Heart left ventricle (tissue), 16 donors: ENCODE measurements at regions not wholly inside any gene's neighbourhood (a gene's known extent, or its start where the extent isn't known, plus 50 kb on each side); places are given as distances from the start of the nearest gene placed in this dataset.

Experiments used
- ATAC-seq, 4 donors: fragments of 200-7000 bp; cut with Tn5 transposase; one replicate each; pipeline ENCODE4 v1.9.1; 2020 to 2022; ENCODE audit warnings: moderate library complexity in 4 of 4, mild to moderate bottlenecking in 3 of 4, moderate number of reproducible peaks in 1 of 4
- DNase-seq, 5 donors: peaks; one replicate each; pipeline ENCODE4 v3.0.0-alpha.2; 2020
- H3K27ac ChIP-seq, 12 donors: fragments of 200-600 bp; sonication (generic) in 4 of 12; one replicate each; pipeline versions ENCODE4 v1.5.0 to v1.8.0; 2016 to 2022; ENCODE audit warnings: mild to moderate bottlenecking in 2 of 12
- H3K27me3 ChIP-seq, 9 donors: fragments of 200-600 bp; sonication (generic) in 2 of 9; one replicate each; pipeline versions ENCODE4 v1.5.1 to v1.8.0; 2016 to 2022; ENCODE audit warnings: mild to moderate bottlenecking in 3 of 9
- H3K36me3 ChIP-seq, 9 donors: fragments of 200-600 bp; sonication (generic) in 2 of 9; one replicate each; pipeline versions ENCODE4 v1.5.0 to v1.8.0; 2018 to 2022; ENCODE audit warnings: mild to moderate bottlenecking in 2 of 9
- H3K4me1 ChIP-seq, 12 donors: fragments of 200-600 bp; sonication (generic) in 4 of 12; one replicate each; pipeline versions ENCODE4 v1.5.0 to v1.8.0; 2016 to 2022; ENCODE audit warnings: mild to moderate bottlenecking in 3 of 12
- H3K4me3 ChIP-seq, 12 donors: fragments of 200-600 bp; sonication (generic) in 4 of 12; one replicate each; pipeline versions ENCODE4 v1.5.0 to v1.8.0; 2017 to 2022; ENCODE audit warnings: mild to moderate bottlenecking in 9 of 12, moderate library complexity in 4 of 12
- H3K9me3 ChIP-seq, 12 donors: fragments of 200-600 bp; sonication (generic) in 4 of 12; one replicate each; pipeline versions ENCODE4 v1.5.0 to v1.8.0; 2016 to 2022; ENCODE audit warnings: mild to moderate bottlenecking in 1 of 12
- CTCF ChIP-seq, 12 donors: fragments of 200-600 bp; sonication (generic) in 4 of 12; IDR thresholded peaks; one replicate each; pipeline versions ENCODE4 v1.5.0 to v1.8.0; 2018 to 2022; ENCODE audit warnings: antibody characterized with exemption in 12 of 12, mild to moderate bottlenecking in 5 of 12
- POLR2A ChIP-seq, 2 donors: fragments of 450-650 bp; IDR thresholded peaks; one replicate each; pipeline ENCODE4 v1.6.1; 2017; ENCODE audit warnings: antibody characterized with exemption in 2 of 2, mild to moderate bottlenecking in 2 of 2, moderate library complexity in 2 of 2
- WGBS, 4 donors: extraction: QIAGEN DNeasy Blood & Tissue Kit in 2 of 4; methylation state at CpG; one replicate each; pipeline versions ENCODE4 v1.1.5 to v1.1.7; 2013 to 2018; 5-methylcytosine and 5-hydroxymethylcytosine counted together
- intact Hi-C, 10 donors: fragments of 100-400 bp; cut with DNase I; formaldehyde crosslinking; loops; one replicate each; pipeline versions ENCODE4 v1.11.1 to v1.14.2; 2022
- donor health status: ischemic (EF 13 %, LVEDD 7.1; RV severe dilation, severe dysfunction).
- donor health status: healthy with polysubstance abuse.
- donor health status: DM: no; HTN: yes; CAD: no.
- donor health status: DM: no; HTN: no; CAD: no.
- donor health status: ischemic (EF 25% LVEDD 6.9; RV normal size, moderate dysfunction).
- donor health status: ischemic (EF 25% LVEDD 5.7; RV mildly dilated, moderate dysfunction).
- donor health status: healthy.
- donor health status: DM: yes; HTN: yes; CAD: no.
- donor health status: ischemic (EF 35%, LVEDD 5.7; RV mildly dilated, moderate dysfunction).
- donor health status: nonischemic (EF 11% LVEDD 7.7; RV severe dilation, severe dysfunction).
- donor health status: DM: yes; HTN: yes; CAD: no.
- donor health status: PGD.
- donor health status: ischemic (EF 29% LVEDD 5.4; RV normal size, mild dysfunction).
- donor health status: nonischemic (EF 23%, LVEDD 6.1; RV moderate dilation, normal function).

GRCh38 chr9:19598722-19599121 is 189.9 kb downstream of the ACER2 start:
- intact Hi-C loops: no loop called here
- Histone ChIP-seq H3K27me3 (no peaks in the 10 kb centered on the region), H3K27ac (no peak overlapping the region), H3K4me1 (no peaks in the 10 kb centered on the region), H3K36me3 (no peaks in the 10 kb centered on the region), H3K4me3 (no peak overlapping the region), H3K9me3 (no peaks in the 10 kb centered on the region)
- DNase-seq: no peak
- no peak for ATAC-seq
- TF ChIP-seq POLR2A (IDR thresholded peaks at IDR 0.05) (no peak), CTCF (IDR thresholded peaks at IDR 0.05) (no peak)
- WGBS, 4 donors: 88 to 92% (median 90%) methylated on average over 2 of the region's 2 CpGs

- H3K36me3 ChIP-seq: no peaks in the 10 kb centered on the region
- no peak overlapping the region for H3K27ac ChIP-seq
- WGBS, 4 donors: 68 to 77% (median 73%) methylated on average over 4 of the region's 4 CpGs
- intact Hi-C loops: no loop called here
- ATAC-seq: no peak
- DNase-seq: no peak
- peaks cover 0 to 3% (median 0%) of the 10 kb centered on the region in 9 donors for H3K27me3 ChIP-seq
- no peaks in the 10 kb centered on the region for H3K4me1 ChIP-seq
- TF ChIP-seq CTCF (IDR thresholded peaks at IDR 0.05): no peak
- TF ChIP-seq POLR2A (IDR thresholded peaks at IDR 0.05): no peak
- no peaks in the 10 kb centered on the region for H3K9me3 ChIP-seq
- H3K4me3 ChIP-seq: no peak overlapping the region
Measured at GRCh38 chr9:19597176-19597575, 188.4 kb downstream of the ACER2 start.

GRCh38 chr9:19595003-19595402 is 186.2 kb downstream of the ACER2 start:
- peaks cover 0 to 3% (median 0%) of the 10 kb centered on the region in 9 donors for H3K27me3 ChIP-seq
- intact Hi-C loops: no loop called here
- no peak for DNase-seq
- TF ChIP-seq CTCF (IDR thresholded peaks at IDR 0.05): no peak
- no peak for TF ChIP-seq POLR2A (IDR thresholded peaks at IDR 0.05)
- H3K9me3 ChIP-seq: no peaks in the 10 kb centered on the region
- H3K4me1 ChIP-seq: no peaks in the 10 kb centered on the region
- H3K4me3 ChIP-seq: no peak overlapping the region
- H3K36me3 ChIP-seq: no peaks in the 10 kb centered on the region
- H3K27ac ChIP-seq: no peak overlapping the region
- no peak for ATAC-seq
- WGBS, 4 donors: 62 to 74% (median 68%) methylated on average over 2 of the region's 2 CpGs

GRCh38 chr9:19587678-19588077 is 178.9 kb downstream of the ACER2 start:
- TF ChIP-seq POLR2A (IDR thresholded peaks at IDR 0.05) (no peak), CTCF (IDR thresholded peaks at IDR 0.05) (no peak)
- no peak for ATAC-seq

More at GRCh38 chr9:19587678-19588077, 178.9 kb downstream of the ACER2 start:
- Histone ChIP-seq H3K36me3 (no peaks in the 10 kb centered on the region), H3K9me3 (peaks cover 0 to 12% (median 0%) of the 10 kb centered on the region in 12 donors), H3K4me1 (no peaks in the 10 kb centered on the region), H3K27me3 (no peaks in the 10 kb centered on the region), H3K27ac (no peak overlapping the region), H3K4me3 (no peak overlapping the region)
- intact Hi-C loops: no loop called here
- WGBS, 4 donors: 75 to 90% (median 82%) methylated on average over 1 of the region's 1 CpG
- DNase-seq: no peak
